HG03064 (cell line): ENCODE measurements at regions not wholly inside any gene's neighbourhood (a gene's known extent, or its start where the extent isn't known, plus 50 kb on each side); places are given as distances from the start of the nearest gene placed in this dataset.

ENCODE experiments used
- ATAC-seq: cut with Tn5 transposase; IDR thresholded peaks from one replicate; pipeline ENCODE4 v1.9.1; 2021; ENCODE audit warnings: low read depth; ENCODE audit not compliant: unreplicated experiment

GRCh38 chr9:79334711-79335110 is 237.1 kb upstream of the TLE4 start:
- ATAC-seq: no peak

GRCh38 chr9:79335987-79336386 is 235.8 kb upstream of the TLE4 start:
- ATAC-seq: no peak

DNA sequence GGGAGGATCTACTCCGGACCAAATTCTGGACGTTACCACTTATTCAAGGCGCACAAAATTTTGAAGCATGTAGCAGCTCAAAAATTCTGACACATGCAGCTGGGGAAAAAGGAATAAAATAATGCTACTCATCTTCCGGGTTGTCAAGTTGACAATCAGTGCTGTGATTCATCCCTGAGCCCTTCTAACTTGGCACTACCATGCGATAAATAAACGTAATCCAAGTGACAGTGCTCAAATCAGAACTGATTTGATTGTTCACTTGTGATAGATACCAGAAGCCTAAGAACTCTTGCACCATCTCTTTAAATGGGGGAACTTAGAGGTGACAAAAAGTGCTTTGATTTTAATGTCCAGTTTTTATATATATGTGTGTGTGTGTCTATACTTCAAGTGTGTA is 230.2 kb upstream of the TLE4 start:
- no peak for ATAC-seq

DNA sequence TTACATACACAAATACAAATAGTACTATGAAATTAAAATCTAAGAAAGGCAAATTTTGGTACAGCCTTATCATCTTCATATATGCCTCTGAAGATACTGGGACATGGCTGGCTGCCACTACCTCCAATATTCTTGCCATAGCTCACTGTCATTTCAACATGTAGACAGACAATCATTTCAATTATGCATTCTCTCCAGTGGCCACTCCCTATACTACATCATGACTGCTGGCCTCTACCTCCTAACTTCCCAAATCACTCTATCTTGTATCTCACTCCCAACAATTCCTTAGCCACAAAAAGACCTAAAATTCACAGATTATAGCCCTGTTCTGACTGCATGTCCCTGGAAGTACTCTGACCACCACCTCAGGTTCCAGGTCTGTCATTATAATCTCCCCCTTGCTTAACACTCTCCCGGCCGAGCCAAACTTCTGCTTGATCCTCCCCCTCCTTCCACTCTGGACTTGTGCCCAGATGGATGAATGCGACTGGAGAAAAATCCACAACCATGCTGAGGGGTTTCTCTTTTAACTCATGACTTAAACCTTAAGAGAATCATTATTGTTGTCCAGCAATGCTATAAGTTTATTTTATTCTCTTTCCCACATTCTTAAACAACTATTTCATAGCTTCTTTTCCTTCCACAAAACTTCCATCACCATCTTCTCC is 225.3 kb upstream of the TLE4 start:
- ATAC-seq: no peak

- no peak for ATAC-seq
Observed at GRCh38 chr9:79352322-79352721, 219.4 kb upstream of the TLE4 start.

- ATAC-seq: no peak
Observed at GRCh38 chr9:79353856-79354520, 217.8 kb upstream of the TLE4 start.

- no peak for ATAC-seq
Observed at GRCh38 chr9:79357194-79357593, 214.6 kb upstream of the TLE4 start.

DNA sequence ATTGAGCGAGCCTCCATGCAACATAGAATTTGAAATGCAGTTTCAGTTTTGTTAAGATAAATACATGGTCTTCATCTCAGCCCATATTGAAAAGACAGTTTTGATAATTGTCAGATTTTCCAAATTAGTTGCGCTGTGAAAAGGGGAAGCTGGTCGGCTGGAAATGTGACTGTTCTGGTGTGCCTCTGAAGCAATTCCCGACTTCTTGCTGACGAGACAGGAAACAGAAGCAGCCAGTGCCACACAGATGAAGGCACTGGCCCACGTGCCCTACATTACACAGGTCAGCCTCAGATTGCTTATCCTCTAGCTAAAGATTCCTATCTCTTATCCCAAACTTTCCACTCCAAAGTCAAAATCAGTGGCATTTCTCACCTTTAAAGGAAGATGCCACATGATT is 214.1 kb upstream of the TLE4 start:
- no peak for ATAC-seq

GRCh38 chr9:79360387-79361347 is 211.1 kb upstream of the TLE4 start:
- ATAC-seq: no peak

GRCh38 chr9:79362100-79363081 is 209.4 kb upstream of the TLE4 start:
- ATAC-seq: no peak

- ATAC-seq: no peak
Observed at GRCh38 chr9:79369676-79370075, 202.1 kb upstream of the TLE4 start.

- no peak for ATAC-seq
Observed at GRCh38 chr9:79371301-79371700, 200.5 kb upstream of the TLE4 start.

DNA sequence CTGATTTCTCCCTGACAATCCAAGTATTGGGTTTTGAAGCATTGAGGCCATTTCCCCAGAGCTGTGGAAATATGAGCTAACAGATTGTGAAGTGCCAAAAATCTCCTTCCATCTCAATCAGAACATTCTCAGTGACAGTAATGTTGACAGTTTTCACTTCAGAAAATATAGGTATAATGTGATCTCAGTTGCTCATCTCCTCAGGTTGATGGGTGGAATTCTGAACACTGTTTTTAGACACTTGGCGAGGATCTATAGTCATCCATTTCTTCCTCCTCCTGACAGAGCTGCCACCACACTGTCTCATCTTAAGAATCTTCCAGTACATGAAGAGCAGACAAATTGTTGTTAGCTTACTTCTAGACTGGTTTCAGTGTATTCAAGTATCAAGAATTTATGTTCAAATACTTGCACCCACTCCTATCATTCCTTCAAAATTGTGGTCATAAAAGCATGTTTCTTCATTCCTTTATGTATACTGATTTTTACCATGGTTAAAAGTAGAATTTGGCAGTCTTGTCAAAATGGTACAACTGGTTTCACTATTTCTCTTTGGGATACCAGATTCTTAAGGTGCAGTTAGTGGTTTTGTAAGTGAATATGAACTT is 199.7 kb upstream of the TLE4 start:
- no peak for ATAC-seq

DNA sequence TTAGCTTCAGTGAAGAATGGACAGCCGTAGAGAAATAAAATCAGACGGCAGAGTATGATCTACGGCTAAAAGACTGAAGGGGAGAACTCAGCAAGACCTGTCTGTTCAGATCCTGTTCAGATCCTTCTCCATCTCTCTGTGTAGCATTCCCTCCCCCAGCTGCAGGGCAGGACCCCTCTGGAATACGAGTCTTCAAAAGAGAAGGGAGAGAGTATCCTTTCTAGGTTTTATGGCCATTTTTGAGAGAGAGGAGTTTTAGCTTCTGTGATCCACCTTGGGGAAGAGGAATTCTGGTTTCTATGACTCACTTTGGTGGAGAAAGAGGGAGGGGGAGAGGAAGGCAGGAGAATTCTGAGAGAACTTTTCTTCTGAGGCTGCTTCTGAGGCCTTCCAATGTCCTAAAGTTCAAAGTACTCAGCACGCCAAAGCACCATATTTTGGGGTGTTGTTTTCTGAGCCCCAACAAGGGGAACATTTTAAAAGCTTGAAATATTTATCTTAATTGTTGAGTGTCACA is 194.4 kb upstream of the TLE4 start:
- no peak for ATAC-seq

- ATAC-seq: no peak
Observed at GRCh38 chr9:79378107-79378506, 193.7 kb upstream of the TLE4 start.

DNA sequence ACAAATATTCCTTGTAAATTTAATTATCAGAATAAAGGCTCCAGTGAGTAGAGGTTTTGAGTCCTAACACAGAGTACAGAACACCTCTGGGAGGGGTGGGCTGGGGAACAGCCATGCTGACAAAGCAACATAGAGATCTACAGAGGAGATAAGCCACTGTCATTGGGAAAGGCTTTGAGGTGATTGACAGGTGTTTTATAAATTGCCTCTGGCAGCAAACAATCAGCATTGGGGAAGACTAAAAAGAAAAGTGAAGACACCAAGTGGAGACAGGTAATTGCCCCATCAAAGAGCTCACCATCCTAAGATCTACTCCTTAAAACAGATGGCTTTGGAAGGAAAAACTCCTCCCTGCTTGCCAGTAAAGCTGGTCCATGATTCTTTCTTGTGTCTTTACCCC is 189.7 kb upstream of the TLE4 start:
- no peak for ATAC-seq

DNA sequence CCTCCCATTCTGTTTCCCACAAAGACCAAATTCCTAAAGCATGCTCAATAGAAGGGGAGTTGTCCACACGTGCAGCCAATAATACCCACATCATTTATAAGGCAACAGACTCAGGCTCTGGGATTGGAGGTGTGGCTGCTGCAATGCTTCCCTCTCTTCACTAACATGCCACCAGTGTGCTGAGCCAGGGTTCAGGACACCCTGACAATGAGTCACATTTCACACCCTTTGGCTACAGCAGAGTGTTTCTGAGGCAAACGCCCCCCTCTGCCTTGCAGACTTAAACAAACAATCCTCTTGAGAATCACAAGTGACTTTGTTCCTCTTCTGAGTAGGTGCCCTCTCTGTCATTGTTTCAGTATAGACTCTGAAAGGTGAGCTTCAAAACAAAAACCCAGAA is 189.3 kb upstream of the TLE4 start:
- ATAC-seq: no peak

GRCh38 chr9:79383096-79383495 is 188.7 kb upstream of the TLE4 start:
- no peak for ATAC-seq

- no peak for ATAC-seq
Observed at GRCh38 chr9:79384091-79384490, 187.7 kb upstream of the TLE4 start.

DNA sequence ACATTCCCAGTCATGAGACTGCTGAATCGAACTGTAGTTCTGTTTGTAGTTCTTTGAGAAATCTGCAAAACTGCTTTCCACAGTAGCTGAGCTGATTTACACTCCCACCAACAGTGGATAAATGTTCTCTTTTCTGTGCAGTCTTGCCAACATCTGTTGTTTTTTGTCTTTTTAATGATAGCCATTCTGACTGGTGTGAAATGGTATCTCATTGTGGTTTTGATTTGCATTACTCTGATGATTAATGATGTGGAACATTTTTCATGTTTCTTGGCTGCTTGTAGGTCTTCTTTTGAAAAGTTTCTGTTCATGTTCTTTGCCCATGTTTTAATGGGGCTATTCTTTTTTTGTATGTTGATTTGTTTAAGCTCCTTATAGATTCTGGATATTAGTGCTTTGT is 187.3 kb upstream of the TLE4 start:
- ATAC-seq: no peak
